GM13977 (cell line): ENCODE measurements at regions not wholly inside any gene's neighbourhood (a gene's known extent, or its start where the extent isn't known, plus 50 kb on each side); places are given as distances from the start of the nearest gene placed in this dataset.

Experiments used
- DNase-seq: peaks from one replicate; pipeline ENCODE4 v3.0.0; 2012; ENCODE audit warnings: low spot score
- in situ Hi-C: fragments of 300-500 bp; cut with MboI; formaldehyde crosslinking; loops from one replicate; pipeline ENCODE4 v1.12.0; 2022; ENCODE audit warnings: low sequenced_read_pairs, low pct_unique_long_range_greater_than_20kb, mixed read lengths, inconsistent platforms; ENCODE audit not compliant: unreplicated experiment
- TF ChIP-seq, protein P1 (sequence below): IDR thresholded peaks from 2 replicates; pipeline ENCODE4 v1.5.1; 2012; ENCODE audit warnings: mild to moderate bottlenecking, control low read depth; ENCODE audit not compliant: insufficient read depth; ENCODE audit errors: extremely low read depth, missing control alignments

GRCh38 chr2:52724585-52724984 is 1043.0 kb upstream of the CHAC2 start:
- DNase-seq = no peak
- TF ChIP-seq, protein P1, sequence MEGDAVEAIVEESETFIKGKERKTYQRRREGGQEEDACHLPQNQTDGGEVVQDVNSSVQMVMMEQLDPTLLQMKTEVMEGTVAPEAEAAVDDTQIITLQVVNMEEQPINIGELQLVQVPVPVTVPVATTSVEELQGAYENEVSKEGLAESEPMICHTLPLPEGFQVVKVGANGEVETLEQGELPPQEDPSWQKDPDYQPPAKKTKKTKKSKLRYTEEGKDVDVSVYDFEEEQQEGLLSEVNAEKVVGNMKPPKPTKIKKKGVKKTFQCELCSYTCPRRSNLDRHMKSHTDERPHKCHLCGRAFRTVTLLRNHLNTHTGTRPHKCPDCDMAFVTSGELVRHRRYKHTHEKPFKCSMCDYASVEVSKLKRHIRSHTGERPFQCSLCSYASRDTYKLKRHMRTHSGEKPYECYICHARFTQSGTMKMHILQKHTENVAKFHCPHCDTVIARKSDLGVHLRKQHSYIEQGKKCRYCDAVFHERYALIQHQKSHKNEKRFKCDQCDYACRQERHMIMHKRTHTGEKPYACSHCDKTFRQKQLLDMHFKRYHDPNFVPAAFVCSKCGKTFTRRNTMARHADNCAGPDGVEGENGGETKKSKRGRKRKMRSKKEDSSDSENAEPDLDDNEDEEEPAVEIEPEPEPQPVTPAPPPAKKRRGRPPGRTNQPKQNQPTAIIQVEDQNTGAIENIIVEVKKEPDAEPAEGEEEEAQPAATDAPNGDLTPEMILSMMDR = no peak
- in situ Hi-C loops = no loop called here

DNA sequence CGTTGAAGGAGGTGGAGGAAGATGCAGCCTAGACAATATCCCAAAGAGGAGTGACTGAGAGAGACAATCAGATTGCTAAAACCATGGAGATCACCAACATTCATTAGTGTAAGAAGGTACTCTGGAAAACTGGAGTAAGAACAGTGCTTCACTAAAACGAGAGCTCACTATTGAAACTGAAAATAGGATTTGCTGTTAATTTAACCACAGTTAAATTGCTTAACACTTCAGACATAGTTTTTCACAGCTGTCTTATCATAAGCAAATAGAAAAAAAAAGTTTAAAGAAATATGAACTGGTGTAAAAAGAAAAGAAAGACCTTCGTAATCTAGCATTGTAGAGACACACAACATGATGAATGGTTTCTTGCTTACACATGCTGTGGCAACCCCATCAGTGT is 1049.8 kb upstream of the CHAC2 start:
- in situ Hi-C loops = no loop called here
- TF ChIP-seq, protein P1 = no peak
- DNase-seq = no peak

GRCh38 chr2:52710810-52711618 is 1056.6 kb upstream of the CHAC2 start:
- TF ChIP-seq, protein P1 = no peak
- DNase-seq = no peak
- in situ Hi-C loops = no loop called here

DNA sequence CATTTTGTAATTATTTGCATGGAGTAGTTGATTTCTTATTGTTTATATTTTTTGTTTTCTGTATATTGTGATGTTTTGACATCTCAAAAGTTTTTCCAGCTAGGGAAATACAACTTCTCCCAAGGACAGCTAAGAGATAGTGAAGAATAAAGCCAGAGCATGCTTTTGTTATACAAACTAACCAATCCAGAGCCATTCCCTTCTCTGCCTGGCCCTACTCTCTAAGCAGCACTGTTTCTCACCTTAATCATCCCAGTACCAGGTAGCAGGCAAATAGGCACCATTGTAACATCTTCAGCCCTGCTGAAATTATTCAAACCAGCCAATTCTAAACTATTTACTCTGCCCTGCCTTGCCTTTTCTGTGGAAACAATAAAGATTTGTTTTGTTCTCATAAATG is 1063.4 kb upstream of the CHAC2 start:
- DNase-seq = no peak
- in situ Hi-C loops = no loop called here
- TF ChIP-seq, protein P1 = no peak

DNA sequence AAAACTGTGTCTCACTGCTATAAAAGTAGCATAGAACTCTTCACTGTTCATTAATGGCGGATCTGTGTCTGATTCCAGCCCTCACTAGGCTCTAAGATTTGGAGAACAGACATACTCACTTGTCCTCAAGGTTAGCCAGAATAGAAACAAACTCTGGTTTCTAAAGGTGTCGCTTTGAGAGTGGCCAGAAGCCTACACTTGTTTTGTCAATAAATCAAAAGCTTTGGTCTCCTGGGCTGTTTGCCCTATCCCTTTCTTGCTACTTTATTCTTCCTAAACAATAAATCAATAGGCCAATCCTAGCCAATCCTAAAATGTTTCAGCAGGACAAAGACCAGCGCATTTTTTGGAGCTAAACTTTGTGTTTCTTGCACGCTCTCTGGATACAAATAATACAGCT is 1064.6 kb upstream of the CHAC2 start:
- no peak for DNase-seq
- in situ Hi-C loops = no loop called here
- TF ChIP-seq, protein P1 = no peak

DNA sequence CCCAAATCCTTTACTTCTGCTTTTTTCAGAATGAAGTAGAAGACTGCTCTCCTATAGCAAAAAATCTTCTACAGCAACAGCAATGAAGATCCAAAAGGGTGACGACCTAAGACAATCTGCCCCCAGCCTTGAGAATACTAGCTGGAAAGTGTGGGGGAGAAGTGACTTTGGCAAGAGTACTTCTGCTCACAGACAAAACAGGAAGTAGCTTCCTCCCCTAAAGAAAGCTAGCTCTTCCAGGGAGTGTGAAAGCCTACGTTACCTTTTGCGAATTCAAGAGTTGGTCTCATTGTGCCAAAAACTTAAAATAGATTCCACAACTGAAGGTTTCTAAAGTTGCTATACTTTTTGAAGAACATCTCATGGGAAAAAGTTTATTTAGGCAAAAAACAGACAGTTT is 1069.2 kb upstream of the CHAC2 start:
- TF ChIP-seq, protein P1 = no peak
- in situ Hi-C loops = no loop called here
- DNase-seq = no peak
